Inferior parietal cortex (tissue), 1 donor: ENCODE measurements at regions not wholly inside any gene's neighbourhood (a gene's known extent, or its start where the extent isn't known, plus 50 kb on each side); places are given as distances from the start of the nearest gene placed in this dataset.

ENCODE experiments used
- DNase-seq: peaks from one replicate; pipeline ENCODE4 v3.0.0-alpha.2; 2016; ENCODE audit errors: extremely low spot score

- DNase-seq, result no peak
Observed at GRCh38 chr2:12968399-12968798, 251.7 kb downstream of the TRIB2 start.

- no peak for DNase-seq
Observed at GRCh38 chr2:12970861-12971260, 254.1 kb downstream of the TRIB2 start.

- DNase-seq, result no peak
Observed at GRCh38 chr2:12971581-12972365, 255.0 kb downstream of the TRIB2 start.

- no peak for DNase-seq
Observed at GRCh38 chr2:12978066-12978835, 261.5 kb downstream of the TRIB2 start.

- no peak for DNase-seq
Observed at GRCh38 chr2:12979066-12979465, 262.3 kb downstream of the TRIB2 start.

- DNase-seq, result no peak
Observed at GRCh38 chr2:12980817-12981216, 264.1 kb downstream of the TRIB2 start.

GRCh38 chr2:12982149-12982584, 265.4 kb downstream of the TRIB2 start:
- DNase-seq, result no peak

- DNase-seq, result no peak
Observed at GRCh38 chr2:12987246-12987645, 270.5 kb downstream of the TRIB2 start.

GRCh38 chr2:12988279-12988678, 271.5 kb downstream of the TRIB2 start:
- no peak for DNase-seq

- no peak for DNase-seq
Observed at GRCh38 chr2:12990523-12990922, 273.8 kb downstream of the TRIB2 start.

GRCh38 chr2:12998685-12999084, 281.9 kb downstream of the TRIB2 start:
- no peak for DNase-seq

GRCh38 chr2:13000664-13001363, 284.1 kb downstream of the TRIB2 start:
- DNase-seq, result no peak

GRCh38 chr2:13001408-13001807, 284.7 kb downstream of the TRIB2 start:
- no peak for DNase-seq

- DNase-seq, result no peak
Observed at GRCh38 chr2:13002536-13003331, 286.0 kb downstream of the TRIB2 start.

- no peak for DNase-seq
Observed at GRCh38 chr2:13003500-13003899, 286.8 kb downstream of the TRIB2 start.

GRCh38 chr2:13005048-13005447, 288.3 kb downstream of the TRIB2 start:
- no peak for DNase-seq

GRCh38 chr2:13005761-13006335, 289.1 kb downstream of the TRIB2 start:
- no peak for DNase-seq

GRCh38 chr2:13006426-13006825, 289.7 kb downstream of the TRIB2 start:
- no peak for DNase-seq

- peak; percentile 95 for DNase-seq
Observed at GRCh38 chr2:13006829-13007717, 290.3 kb downstream of the TRIB2 start.

GRCh38 chr2:13009027-13009642, 292.4 kb downstream of the TRIB2 start:
- no peak for DNase-seq
